Esophagus mucosa (tissue), 1 donor: ENCODE measurements at regions not wholly inside any gene's neighbourhood (a gene's known extent, or its start where the extent isn't known, plus 50 kb on each side); places are given as distances from the start of the nearest gene placed in this dataset.
"Not testable (repeated sequence)": the region's sequence is repeated elsewhere in the genome, so short reads cannot be mapped to it uniquely, and the experiment has no call there.

ENCODE experiments used
- ATAC-seq: fragments of 200-7000 bp; cut with Tn5 transposase; one replicate; pipeline ENCODE4 v1.9.1; 2020
- donor health status: DM: yes; HTN: yes; CAD: no.

GRCh38 chr10:4186849-4187540, 402.0 kb upstream of the KLF6 start:
- no peak for ATAC-seq

DNA sequence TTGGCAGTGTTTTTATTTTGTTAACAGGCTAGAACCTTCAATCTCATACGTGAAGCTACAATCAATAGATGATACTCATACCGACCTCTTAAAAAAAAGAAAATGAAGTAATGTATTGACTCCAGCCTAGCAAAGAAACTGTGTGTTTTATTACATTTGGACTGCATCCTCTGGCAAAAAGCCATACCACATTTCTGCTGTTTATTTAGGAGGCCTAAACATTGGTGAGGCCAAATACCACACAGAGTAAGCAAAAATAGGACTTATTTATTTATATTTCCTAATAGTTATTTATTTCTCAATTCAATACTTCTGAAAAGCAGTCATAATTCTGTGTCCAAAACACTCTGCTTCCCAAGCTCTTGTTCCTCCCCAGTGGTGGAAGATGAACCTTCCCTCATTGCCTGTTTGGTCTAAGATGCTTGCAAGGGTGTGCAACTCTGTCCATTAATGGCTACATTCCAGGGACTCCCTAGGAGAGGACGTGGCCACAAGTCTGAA, 398.8 kb upstream of the KLF6 start:
- no peak for ATAC-seq

GRCh38 chr10:4181621-4182049, 396.6 kb upstream of the KLF6 start:
- ATAC-seq: no peak

DNA sequence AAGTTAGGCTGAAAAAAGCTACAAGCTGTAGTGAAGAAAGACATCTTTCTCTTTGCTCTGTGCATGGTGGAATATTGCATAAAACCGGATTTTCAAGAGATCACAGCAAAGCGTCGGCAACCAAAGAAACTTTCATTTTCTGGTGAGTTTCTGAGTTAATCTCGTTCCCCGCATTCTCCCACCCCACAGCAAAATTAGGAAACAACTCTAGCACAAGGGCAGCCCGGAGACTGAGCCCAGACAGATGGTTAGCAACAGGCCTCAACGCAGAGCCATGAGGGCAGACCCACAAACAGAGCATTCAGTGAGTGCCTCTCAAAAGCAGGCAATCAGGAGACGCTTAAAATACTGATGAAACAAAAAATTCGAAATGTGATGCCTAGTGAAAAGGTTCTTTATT, 396.1 kb upstream of the KLF6 start:
- no peak for ATAC-seq

GRCh38 chr10:4177791-4178190, 392.8 kb upstream of the KLF6 start:
- ATAC-seq: no peak

- ATAC-seq: no peak
Observed at GRCh38 chr10:4176500-4177281, 391.7 kb upstream of the KLF6 start.

DNA sequence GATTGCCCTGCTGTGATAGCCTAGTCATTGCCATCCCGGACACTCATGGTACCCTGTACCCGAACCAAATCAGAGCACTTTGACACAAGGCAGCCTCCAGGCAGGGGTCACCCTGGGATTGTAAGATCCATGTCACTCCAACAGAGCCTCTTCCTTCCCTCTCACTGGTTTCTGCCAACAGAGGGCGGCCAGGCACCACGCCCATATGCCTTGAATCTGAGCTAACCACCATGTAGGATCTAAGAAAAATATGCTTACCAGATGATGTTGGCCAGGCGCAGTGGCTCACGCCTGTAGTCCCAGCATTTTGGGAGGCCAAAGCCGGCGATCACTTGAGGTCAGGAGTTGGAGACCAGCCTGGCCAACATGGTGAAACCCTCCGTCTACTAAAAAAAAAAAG, 389.2 kb upstream of the KLF6 start:
- no peak for ATAC-seq

GRCh38 chr10:4170633-4171314, 385.8 kb upstream of the KLF6 start:
- ATAC-seq: peak; percentile 85

DNA sequence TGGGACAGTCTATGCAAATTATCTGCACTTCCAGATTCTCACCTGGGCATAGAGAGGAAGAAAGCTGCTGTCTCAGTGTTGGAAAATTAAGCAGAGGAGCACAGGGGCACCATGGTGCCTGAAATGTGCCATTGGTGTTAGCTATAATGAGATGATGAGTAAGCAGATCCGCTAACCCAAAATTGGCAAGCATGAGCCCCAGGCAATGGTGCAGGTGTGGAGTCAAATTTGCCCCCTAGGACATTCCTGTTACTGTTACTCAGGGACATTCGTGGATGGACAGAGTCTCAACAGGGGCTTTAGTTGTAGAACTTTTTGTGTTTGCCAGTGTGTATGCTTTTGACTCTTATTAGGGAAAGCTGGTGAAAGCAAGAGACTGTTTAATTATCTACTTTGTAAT, 385.2 kb upstream of the KLF6 start:
- ATAC-seq: no peak

- no peak for ATAC-seq
Observed at GRCh38 chr10:4169448-4169847, 384.4 kb upstream of the KLF6 start.

DNA sequence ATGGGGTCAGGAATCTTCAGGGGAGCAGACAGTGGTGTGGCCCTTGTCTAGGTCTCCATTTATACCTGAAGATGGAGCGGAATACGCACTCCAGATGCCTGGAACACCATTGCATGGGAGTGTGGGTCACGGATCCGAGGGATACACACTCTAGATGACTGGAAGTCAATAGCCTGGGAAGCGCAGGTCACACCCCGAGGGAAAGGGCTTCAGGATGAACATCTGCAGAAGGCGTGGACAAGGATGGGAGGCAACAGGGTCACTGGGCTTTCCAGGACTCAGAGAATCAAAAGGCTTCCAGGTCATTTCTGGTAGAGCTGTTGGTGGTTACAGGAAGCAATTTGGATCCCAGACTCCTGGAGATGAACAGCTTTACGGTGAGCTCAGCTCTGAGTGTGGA, 382.2 kb upstream of the KLF6 start:
- ATAC-seq: no peak

DNA sequence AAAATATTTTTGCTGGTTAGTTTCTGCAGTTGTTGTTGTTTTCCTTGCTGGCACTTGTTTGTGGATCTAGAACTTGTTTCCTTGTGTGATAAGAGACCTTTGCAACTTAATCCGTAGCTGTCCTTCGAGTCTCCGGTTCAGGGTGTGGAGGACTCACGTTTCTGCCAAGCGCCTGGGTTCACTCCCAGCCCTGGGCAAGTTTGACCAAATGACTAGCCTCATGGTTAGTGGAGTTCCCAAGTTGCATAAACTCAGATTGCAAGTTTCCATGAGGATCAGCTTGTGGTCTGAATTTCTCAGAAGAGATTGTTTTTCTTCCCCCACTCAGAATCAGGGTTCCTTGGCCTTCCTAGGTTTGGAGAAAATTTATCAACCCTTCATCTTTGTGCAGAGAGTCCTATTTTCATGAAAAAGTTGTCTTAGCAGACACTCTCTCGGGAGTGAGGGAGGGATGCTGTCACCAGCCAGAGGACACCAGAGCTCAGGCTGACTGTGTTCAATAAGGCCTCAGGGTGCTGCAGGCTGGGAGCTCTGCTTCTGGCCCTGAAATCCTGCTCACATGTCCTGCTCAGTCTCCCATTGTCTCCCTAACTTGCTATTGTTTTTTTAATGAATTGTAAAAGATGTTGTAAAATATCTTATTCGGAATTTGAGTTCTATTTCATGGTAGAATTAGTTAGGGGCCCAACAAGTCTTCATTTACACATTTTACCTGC, 377.7 kb upstream of the KLF6 start:
- ATAC-seq: no peak

GRCh38 chr10:4159173-4159572, 374.2 kb upstream of the KLF6 start:
- ATAC-seq: peak; percentile 49

GRCh38 chr10:4154191-4154715, 369.2 kb upstream of the KLF6 start:
- ATAC-seq: no peak

- no peak for ATAC-seq
Observed at GRCh38 chr10:4151466-4151865, 366.5 kb upstream of the KLF6 start.

DNA sequence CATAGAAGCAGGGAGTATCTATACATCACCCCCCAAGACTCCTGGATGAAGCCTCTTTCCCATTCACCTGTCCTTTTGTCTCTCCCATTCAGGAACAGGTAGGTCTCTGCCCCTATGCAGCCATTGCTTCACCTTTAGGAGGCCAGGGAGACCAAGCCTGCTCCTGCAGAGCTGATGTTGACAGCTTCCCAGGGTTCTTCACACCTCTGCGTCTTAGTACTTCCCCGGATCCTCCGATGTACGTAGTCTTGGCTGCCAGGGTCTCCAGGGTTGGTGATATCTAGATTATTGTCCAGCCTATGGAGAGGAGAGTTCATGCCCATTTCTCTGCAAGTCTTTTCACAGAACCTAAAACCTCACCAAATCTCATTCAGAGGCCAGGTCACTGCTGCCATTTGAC, 365.7 kb upstream of the KLF6 start:
- no peak for ATAC-seq

- not testable (repeated sequence) for ATAC-seq
Observed at GRCh38 chr10:4149460-4149859, 364.5 kb upstream of the KLF6 start.

DNA sequence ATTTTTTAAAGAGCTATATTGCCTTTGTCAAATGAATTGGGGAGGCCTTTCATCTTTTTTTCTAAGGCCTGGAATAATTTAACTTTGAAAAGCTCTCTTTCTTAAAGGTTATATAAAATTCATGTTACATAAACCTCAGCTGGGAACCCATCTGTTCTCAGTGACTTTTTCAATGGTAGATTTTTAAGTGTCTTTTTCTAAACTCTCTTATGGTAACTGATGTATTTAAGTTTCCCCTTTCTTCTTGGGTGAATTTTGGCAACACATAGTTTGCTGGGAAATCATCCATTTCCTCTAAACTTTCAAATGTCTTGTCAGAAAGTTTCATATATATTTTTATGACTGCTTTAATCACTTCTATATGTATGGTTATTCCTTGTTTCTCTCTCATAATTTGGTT, 362.2 kb upstream of the KLF6 start:
- no peak for ATAC-seq

GRCh38 chr10:4144817-4145216, 359.8 kb upstream of the KLF6 start:
- peak; percentile 48 for ATAC-seq

GRCh38 chr10:4141471-4141870, 356.5 kb upstream of the KLF6 start:
- peak; percentile 41 for ATAC-seq

GRCh38 chr10:4138146-4138721, 353.2 kb upstream of the KLF6 start:
- ATAC-seq: peak; percentile 53

DNA sequence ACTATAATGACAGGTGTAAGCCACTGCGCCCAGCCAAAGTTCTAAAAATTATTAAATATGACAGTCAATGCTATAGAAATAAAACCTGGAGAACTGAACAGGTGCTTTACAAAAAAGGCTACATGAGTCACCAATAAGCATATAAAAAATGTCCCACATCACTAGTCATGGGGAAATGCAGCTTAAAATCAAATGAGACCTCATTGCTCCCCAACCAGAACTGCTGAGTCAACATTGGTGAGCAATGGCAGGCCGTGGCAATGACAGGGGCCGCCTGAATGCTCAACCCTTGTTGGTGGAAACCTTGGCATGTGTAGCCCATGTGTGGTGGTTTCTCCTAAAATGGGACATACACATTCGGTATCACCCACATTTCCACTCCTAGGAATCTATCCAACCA, 352.3 kb upstream of the KLF6 start:
- ATAC-seq: peak; percentile 44
